Nephron (organoid): ENCODE measurements at regions not wholly inside any gene's neighbourhood (a gene's known extent, or its start where the extent isn't known, plus 50 kb on each side); places are given as distances from the start of the nearest gene placed in this dataset.

Experiments used
- H3K27ac Mint-ChIP-seq, 3 experiments: 2 replicates each; pipeline ENCODE4 v1.8.0; 2020; ENCODE audit warnings: mixed read lengths in 3 of 3, mild to moderate bottlenecking in 2 of 3, moderate library complexity in 1 of 3
- H3K27me3 Mint-ChIP-seq: 2 replicates; pipeline ENCODE4 v1.8.0; 2021; ENCODE audit warnings: low read depth, mild to moderate bottlenecking, moderate library complexity, mixed read lengths
- H3K36me3 Mint-ChIP-seq: 2 replicates; pipeline ENCODE4 v1.8.0; 2020; ENCODE audit warnings: low read depth, mixed read lengths
- H3K4me1 Mint-ChIP-seq: 2 replicates; pipeline ENCODE4 v1.8.0; 2020; ENCODE audit warnings: mixed read lengths
- H3K4me3 Mint-ChIP-seq, 3 experiments: 2 replicates each; pipeline ENCODE4 v1.8.0; 2020; ENCODE audit warnings: mild to moderate bottlenecking in 3 of 3, mixed read lengths in 3 of 3, moderate library complexity in 2 of 3
- H3K9me3 Mint-ChIP-seq: 2 replicates; pipeline ENCODE4 v1.8.0; 2020; ENCODE audit warnings: mixed read lengths
- TF ChIP-seq, protein P1 (sequence below), 3 experiments: fragments of 200-600 bp; sonication (generic); IDR thresholded peaks; one replicate each; pipeline ENCODE4 v1.5.0; 2021; ENCODE audit warnings: antibody characterized with exemption in 3 of 3; ENCODE audit not compliant: unreplicated experiment in 3 of 3

- peaks cover 2% of the 10 kb centered on the region for H3K36me3 Mint-ChIP-seq
- peaks cover 11% of the 10 kb centered on the region for H3K4me1 Mint-ChIP-seq
- no peaks in the 10 kb centered on the region for H3K27me3 Mint-ChIP-seq
- H3K27ac Mint-ChIP-seq: no peak overlapping the region
- H3K4me3 Mint-ChIP-seq: no peak overlapping the region
- peaks cover 5% of the 10 kb centered on the region for H3K9me3 Mint-ChIP-seq
- TF ChIP-seq, protein P1, sequence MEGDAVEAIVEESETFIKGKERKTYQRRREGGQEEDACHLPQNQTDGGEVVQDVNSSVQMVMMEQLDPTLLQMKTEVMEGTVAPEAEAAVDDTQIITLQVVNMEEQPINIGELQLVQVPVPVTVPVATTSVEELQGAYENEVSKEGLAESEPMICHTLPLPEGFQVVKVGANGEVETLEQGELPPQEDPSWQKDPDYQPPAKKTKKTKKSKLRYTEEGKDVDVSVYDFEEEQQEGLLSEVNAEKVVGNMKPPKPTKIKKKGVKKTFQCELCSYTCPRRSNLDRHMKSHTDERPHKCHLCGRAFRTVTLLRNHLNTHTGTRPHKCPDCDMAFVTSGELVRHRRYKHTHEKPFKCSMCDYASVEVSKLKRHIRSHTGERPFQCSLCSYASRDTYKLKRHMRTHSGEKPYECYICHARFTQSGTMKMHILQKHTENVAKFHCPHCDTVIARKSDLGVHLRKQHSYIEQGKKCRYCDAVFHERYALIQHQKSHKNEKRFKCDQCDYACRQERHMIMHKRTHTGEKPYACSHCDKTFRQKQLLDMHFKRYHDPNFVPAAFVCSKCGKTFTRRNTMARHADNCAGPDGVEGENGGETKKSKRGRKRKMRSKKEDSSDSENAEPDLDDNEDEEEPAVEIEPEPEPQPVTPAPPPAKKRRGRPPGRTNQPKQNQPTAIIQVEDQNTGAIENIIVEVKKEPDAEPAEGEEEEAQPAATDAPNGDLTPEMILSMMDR (IDR thresholded peaks at IDR 0.05; ENCODE audit: unreplicated experiment in 3 of 3): no peak
These were observed 203.5 kb upstream of the RBMS3 start for GRCh38 chr3:29077356-29077755.

GRCh38 chr3:29079358-29079757 lies 201.5 kb upstream of the RBMS3 start:
- TF ChIP-seq, protein P1 (IDR thresholded peaks at IDR 0.05; ENCODE audit: unreplicated experiment in 3 of 3): no peak
- no peaks in the 10 kb centered on the region for H3K27me3 Mint-ChIP-seq
- H3K4me3 Mint-ChIP-seq: no peak overlapping the region
- no peaks in the 10 kb centered on the region for H3K9me3 Mint-ChIP-seq
- peaks cover 14% of the 10 kb centered on the region for H3K4me1 Mint-ChIP-seq
- H3K36me3 Mint-ChIP-seq: no peaks in the 10 kb centered on the region
- H3K27ac Mint-ChIP-seq: no peak overlapping the region

GRCh38 chr3:29080967-29081366 lies 199.9 kb upstream of the RBMS3 start:
- H3K4me3 Mint-ChIP-seq: no peak overlapping the region
- H3K36me3 Mint-ChIP-seq: no peaks in the 10 kb centered on the region
- peaks cover 14% of the 10 kb centered on the region for H3K4me1 Mint-ChIP-seq
- H3K27me3 Mint-ChIP-seq: no peaks in the 10 kb centered on the region
- H3K9me3 Mint-ChIP-seq: peaks cover 7% of the 10 kb centered on the region
- TF ChIP-seq, protein P1 (IDR thresholded peaks at IDR 0.05; ENCODE audit: unreplicated experiment in 3 of 3): no peak
- H3K27ac Mint-ChIP-seq: no peak overlapping the region

GRCh38 chr3:29083081-29083480 lies 197.8 kb upstream of the RBMS3 start:
- H3K36me3 Mint-ChIP-seq: no peaks in the 10 kb centered on the region
- H3K9me3 Mint-ChIP-seq: peaks cover 9% of the 10 kb centered on the region
- H3K27ac Mint-ChIP-seq: peak overlapping the region in 1 of 3 experiments; percentile 76
- peaks cover 14% of the 10 kb centered on the region for H3K4me1 Mint-ChIP-seq
- TF ChIP-seq, protein P1 (IDR thresholded peaks at IDR 0.05; ENCODE audit: unreplicated experiment in 3 of 3): no peak
- H3K4me3 Mint-ChIP-seq: no peak overlapping the region
- no peaks in the 10 kb centered on the region for H3K27me3 Mint-ChIP-seq

DNA sequence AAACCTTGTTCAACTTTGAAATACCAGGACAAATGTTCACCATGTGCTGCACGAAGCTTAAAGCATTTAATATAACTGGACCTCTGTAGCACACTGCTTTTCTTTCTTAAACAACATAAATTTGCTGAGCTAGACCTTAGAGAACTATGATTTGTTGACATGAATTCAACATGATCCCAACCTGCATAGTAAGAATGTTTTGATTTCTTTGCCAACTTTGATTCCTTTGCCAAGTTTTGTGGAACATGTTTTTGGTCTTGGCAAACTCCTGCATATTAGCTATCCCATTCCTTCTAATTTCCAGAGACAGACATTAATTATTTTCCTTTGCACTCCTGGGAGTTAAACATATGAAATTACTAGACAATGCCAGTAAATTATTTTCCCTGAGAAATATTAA lies 197.2 kb upstream of the RBMS3 start:
- TF ChIP-seq, protein P1 (IDR thresholded peaks at IDR 0.05; ENCODE audit: unreplicated experiment in 3 of 3): no peak

DNA sequence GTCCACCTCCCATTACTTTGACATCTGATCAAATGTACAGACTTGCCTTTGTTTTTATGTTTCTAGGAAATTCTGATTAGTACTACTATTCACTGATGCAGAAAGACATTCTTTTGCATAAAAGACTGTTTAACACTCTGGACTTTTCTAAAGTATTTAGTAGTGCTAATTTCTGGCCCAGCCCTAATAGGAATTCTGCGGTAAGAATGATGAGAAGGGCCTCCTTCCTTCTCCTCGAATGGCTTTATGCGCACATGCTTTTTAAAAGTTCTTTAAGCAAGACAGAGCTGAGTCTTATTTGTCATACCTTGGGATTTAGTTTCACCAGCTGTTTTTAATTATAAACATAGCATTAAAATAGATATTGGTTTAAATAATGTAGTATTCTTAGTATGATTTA lies 192.3 kb upstream of the RBMS3 start:
- TF ChIP-seq, protein P1 (IDR thresholded peaks at IDR 0.05; ENCODE audit: unreplicated experiment in 3 of 3): no peak
- no peaks in the 10 kb centered on the region for H3K27me3 Mint-ChIP-seq
- H3K36me3 Mint-ChIP-seq: no peaks in the 10 kb centered on the region
- H3K27ac Mint-ChIP-seq: no peak overlapping the region
- H3K4me1 Mint-ChIP-seq: peaks cover 5% of the 10 kb centered on the region
- peaks cover 30% of the 10 kb centered on the region for H3K9me3 Mint-ChIP-seq
- no peak overlapping the region for H3K4me3 Mint-ChIP-seq

More for the DNA sequence above, 197.2 kb upstream of the RBMS3 start:
- peak overlapping the region; percentile 74 to 89 (median 76) for H3K27ac Mint-ChIP-seq
- no peak overlapping the region for H3K4me3 Mint-ChIP-seq
- no peaks in the 10 kb centered on the region for H3K36me3 Mint-ChIP-seq
- peaks cover 14% of the 10 kb centered on the region for H3K4me1 Mint-ChIP-seq
- peaks cover 9% of the 10 kb centered on the region for H3K9me3 Mint-ChIP-seq
- no peaks in the 10 kb centered on the region for H3K27me3 Mint-ChIP-seq
